BLaER1 treated with 17β-estradiol and CSF1 and Interleukin-3, amounts not matched to agents 10 nM and 100 nM (cell line): ENCODE measurements at regions not wholly inside any gene's neighbourhood (a gene's known extent, or its start where the extent isn't known, plus 50 kb on each side); places are given as distances from the start of the nearest gene placed in this dataset.

Experiments
- H3K27ac ChIP-seq, 11 experiments: shearing (Covaris generic); formaldehyde crosslinking; 2 replicates each; pipeline ENCODE4 v1.8.1; 2022
- H3K27me3 ChIP-seq, 11 experiments: shearing (Covaris generic); formaldehyde crosslinking; 2 replicates each; pipeline ENCODE4 v1.8.1; 2022
- H3K36me3 ChIP-seq, 11 experiments: shearing (Covaris generic); formaldehyde crosslinking; 2 replicates each; pipeline ENCODE4 v1.8.1; 2022
- H3K4me1 ChIP-seq, 10 experiments: shearing (Covaris generic); formaldehyde crosslinking; 2 replicates each; pipeline ENCODE4 v1.8.1; 2022
- H3K4me2 ChIP-seq, 11 experiments: shearing (Covaris generic); formaldehyde crosslinking; 2 replicates each; pipeline ENCODE4 v1.8.1; 2022
- H3K4me3 ChIP-seq, 10 experiments: shearing (Covaris generic); formaldehyde crosslinking; 2 replicates each; pipeline ENCODE4 v1.8.1; 2022
- H3K9ac ChIP-seq, 11 experiments: shearing (Covaris generic); formaldehyde crosslinking; 2 replicates each; pipeline ENCODE4 v1.8.1; 2022
- H3K9me3 ChIP-seq, 11 experiments: shearing (Covaris generic); formaldehyde crosslinking; replicated peaks in 1 of 11; 2 replicates each; pipeline ENCODE4 v1.8.1; 2022
- H4K20me1 ChIP-seq, 11 experiments: shearing (Covaris generic); formaldehyde crosslinking; 2 replicates each; pipeline ENCODE4 v1.8.1; 2022
- Cebpa-rat ChIP-seq, 11 experiments: shearing (Covaris generic); IDR thresholded peaks; 2 replicates each; pipeline ENCODE4 v1.8.1; 2022

- Histone ChIP-seq H3K9me3 (peaks cover 13 to 20% (median 16%) of the 10 kb centered on the region in 11 experiments; a peak in 18 of 22 replicates), H3K4me2 (peak overlapping the region in 6 of 11 experiments; percentile 7 to 52 (median 30); a peak in 10 of 22 replicates), H3K27ac (no peak overlapping the region), H3K4me1 (peaks cover 0 to 35% (median 10%) of the 10 kb centered on the region in 10 experiments; a peak in 11 of 20 replicates), H4K20me1 (no peaks in the 10 kb centered on the region), H3K4me3 (no peak overlapping the region), H3K27me3 (no peaks in the 10 kb centered on the region), H3K36me3 (no peaks in the 10 kb centered on the region), H3K9ac (no peak overlapping the region)
- no peak for TF ChIP-seq Cebpa-rat (IDR thresholded peaks at IDR 0.05)
These were observed 165.5 kb upstream of the DUSP10 start for GRCh38 chr1:221907166-221907932.

- Histone ChIP-seq H3K4me1 (peaks cover 0 to 39% (median 12%) of the 10 kb centered on the region in 10 experiments; a peak in 12 of 20 replicates), H3K4me2 (no peak overlapping the region), H3K36me3 (no peaks in the 10 kb centered on the region), H3K4me3 (no peak overlapping the region), H3K27me3 (no peaks in the 10 kb centered on the region), H3K27ac (no peak overlapping the region), H3K9me3 (peaks cover 13 to 23% (median 18%) of the 10 kb centered on the region in 11 experiments; a peak in 18 of 22 replicates), H4K20me1 (no peaks in the 10 kb centered on the region), H3K9ac (no peak overlapping the region)
- TF ChIP-seq Cebpa-rat (IDR thresholded peaks at IDR 0.05): no peak
These were observed 163.9 kb upstream of the DUSP10 start for GRCh38 chr1:221905802-221906201.

- H3K4me1 ChIP-seq: peaks cover 0 to 40% (median 14%) of the 10 kb centered on the region in 10 experiments; a peak in 12 of 20 replicates
- peaks cover 13 to 23% (median 18%) of the 10 kb centered on the region in 11 experiments; a peak in 18 of 22 replicates for H3K9me3 ChIP-seq
- no peaks in the 10 kb centered on the region for H4K20me1 ChIP-seq
- H3K27me3 ChIP-seq: no peaks in the 10 kb centered on the region
- H3K27ac ChIP-seq: no peak overlapping the region
- H3K36me3 ChIP-seq: no peaks in the 10 kb centered on the region
- H3K4me3 ChIP-seq: no peak overlapping the region
- no peak overlapping the region for H3K9ac ChIP-seq
- H3K4me2 ChIP-seq: no peak overlapping the region
- TF ChIP-seq Cebpa-rat (IDR thresholded peaks at IDR 0.05): no peak
These were observed 162.4 kb upstream of the DUSP10 start for GRCh38 chr1:221904319-221904718.

GRCh38 chr1:221903594-221903993 is 161.7 kb upstream of the DUSP10 start:
- H4K20me1 ChIP-seq: no peaks in the 10 kb centered on the region

GRCh38 chr1:221902961-221903360 is 161.1 kb upstream of the DUSP10 start:
- Histone ChIP-seq H3K9ac (no peak overlapping the region), H4K20me1 (no peaks in the 10 kb centered on the region), H3K4me2 (0 out of 22 replicates have a peak overlapping the region, but pooled peaks of 1 of the 11 experiments have one; percentile 7), H3K4me1 (peaks cover 0 to 39% (median 14%) of the 10 kb centered on the region in 10 experiments; a peak in 12 of 20 replicates), H3K4me3 (no peak overlapping the region), H3K27me3 (no peaks in the 10 kb centered on the region), H3K9me3 (peaks cover 13 to 23% (median 18%) of the 10 kb centered on the region in 11 experiments; a peak in 18 of 22 replicates), H3K27ac (no peak overlapping the region), H3K36me3 (no peaks in the 10 kb centered on the region)
- TF ChIP-seq Cebpa-rat (IDR thresholded peaks at IDR 0.05): no peak

More at GRCh38 chr1:221903594-221903993, 161.7 kb upstream of the DUSP10 start:
- no peaks in the 10 kb centered on the region for H3K36me3 ChIP-seq
- no peak overlapping the region for H3K9ac ChIP-seq
- no peaks in the 10 kb centered on the region for H3K27me3 ChIP-seq
- H3K27ac ChIP-seq: no peak overlapping the region
- H3K9me3 ChIP-seq: peaks cover 13 to 23% (median 18%) of the 10 kb centered on the region in 11 experiments; a peak in 18 of 22 replicates
- H3K4me1 ChIP-seq: peaks cover 0 to 40% (median 14%) of the 10 kb centered on the region in 10 experiments; a peak in 12 of 20 replicates
- H3K4me2 ChIP-seq: no peak overlapping the region
- TF ChIP-seq Cebpa-rat (IDR thresholded peaks at IDR 0.05): no peak
- no peak overlapping the region for H3K4me3 ChIP-seq

- H3K27me3 ChIP-seq: no peaks in the 10 kb centered on the region
- no peak overlapping the region for H3K4me3 ChIP-seq
- peaks cover 13 to 23% (median 18%) of the 10 kb centered on the region in 11 experiments; a peak in 18 of 22 replicates for H3K9me3 ChIP-seq
- no peak overlapping the region; a peak in 1 of 22 replicates for H3K27ac ChIP-seq
- H3K4me1 ChIP-seq: peaks cover 0 to 26% (median 14%) of the 10 kb centered on the region in 10 experiments; a peak in 12 of 20 replicates
- no peak for TF ChIP-seq Cebpa-rat (IDR thresholded peaks at IDR 0.05)
- H3K4me2 ChIP-seq: peak overlapping the region in 6 of 11 experiments; percentile 6 to 55 (median 42); a peak in 10 of 22 replicates
- H3K9ac ChIP-seq: no peak overlapping the region
- no peaks in the 10 kb centered on the region for H3K36me3 ChIP-seq
- no peaks in the 10 kb centered on the region for H4K20me1 ChIP-seq
These were observed 158.8 kb upstream of the DUSP10 start for GRCh38 chr1:221900678-221901077.

- Histone ChIP-seq H3K9ac (no peak overlapping the region), H3K9me3 (peaks cover 0 to 34% (median 17%) of the 10 kb centered on the region in 11 experiments; a peak in 17 of 22 replicates), H3K4me3 (no peak overlapping the region), H3K36me3 (no peaks in the 10 kb centered on the region), H3K27ac (peak overlapping the region in 1 of 11 experiments; percentile 31; a peak in 1 of 22 replicates), H3K4me2 (peak overlapping the region in 8 of 11 experiments; percentile 2 to 34 (median 22); a peak in 9 of 22 replicates), H3K4me1 (peaks cover 0 to 23% (median 14%) of the 10 kb centered on the region in 10 experiments; a peak in 12 of 20 replicates), H4K20me1 (no peaks in the 10 kb centered on the region), H3K27me3 (no peaks in the 10 kb centered on the region)
- peak in 2 of 11 experiments; percentile 68 to 71; a peak in 4 of 22 replicates for TF ChIP-seq Cebpa-rat (IDR thresholded peaks at IDR 0.05)
These were observed 155.4 kb upstream of the DUSP10 start for GRCh38 chr1:221897321-221897721.

GRCh38 chr1:221892301-221892830 is 150.5 kb upstream of the DUSP10 start:
- Histone ChIP-seq H3K27ac (peak overlapping the region in 1 of 11 experiments; percentile 88; a peak in 2 of 22 replicates), H3K9me3 (peaks cover 0 to 30% (median 16%) of the 10 kb centered on the region in 11 experiments; a peak in 16 of 22 replicates), H3K36me3 (no peaks in the 10 kb centered on the region)

More at GRCh38 chr1:221892301-221892830, 150.5 kb upstream of the DUSP10 start:
- Histone ChIP-seq H4K20me1 (no peaks in the 10 kb centered on the region), H3K9ac (no peak overlapping the region), H3K4me2 (peak overlapping the region in 6 of 11 experiments; percentile 20 to 89 (median 38); a peak in 8 of 22 replicates), H3K4me1 (peaks cover 4 to 57% (median 41%) of the 10 kb centered on the region in 10 experiments; a peak in 16 of 20 replicates), H3K27me3 (peaks cover 0 to 5% (median 0%) of the 10 kb centered on the region in 11 experiments; a peak in 3 of 22 replicates), H3K4me3 (no peak overlapping the region)
- no peak for TF ChIP-seq Cebpa-rat (IDR thresholded peaks at IDR 0.05)
